Limb (tissue), 2 donors: ENCODE measurements at regions not wholly inside any gene's neighbourhood (a gene's known extent, or its start where the extent isn't known, plus 50 kb on each side); places are given as distances from the start of the nearest gene placed in this dataset.

Source experiments
- DNase-seq, 2 donors: peaks; one replicate each; pipeline ENCODE4 v3.0.0-alpha.2; 2016; ENCODE audit errors: extremely low spot score in 2 of 2

DNA sequence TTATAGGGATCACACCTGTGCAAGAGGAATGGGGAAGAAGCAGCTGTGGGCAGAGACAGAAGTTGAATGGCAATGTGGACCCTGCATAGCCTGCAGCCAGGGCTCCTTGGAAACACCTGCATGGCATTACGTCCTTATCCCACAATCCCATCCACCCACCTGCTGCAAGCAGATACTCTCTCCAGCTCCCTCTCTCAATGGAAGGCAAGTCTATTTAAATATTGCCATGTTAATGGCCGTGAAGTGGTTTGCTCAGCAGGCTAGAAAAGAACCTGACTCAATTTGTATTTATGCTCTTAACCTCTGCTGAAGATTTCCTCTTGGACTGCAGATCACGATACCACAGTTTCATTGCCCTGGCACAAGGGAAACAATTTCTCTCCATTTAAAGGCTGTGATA lies 417.0 kb downstream of the TYW1 start:
- DNase-seq, result no peak

DNA sequence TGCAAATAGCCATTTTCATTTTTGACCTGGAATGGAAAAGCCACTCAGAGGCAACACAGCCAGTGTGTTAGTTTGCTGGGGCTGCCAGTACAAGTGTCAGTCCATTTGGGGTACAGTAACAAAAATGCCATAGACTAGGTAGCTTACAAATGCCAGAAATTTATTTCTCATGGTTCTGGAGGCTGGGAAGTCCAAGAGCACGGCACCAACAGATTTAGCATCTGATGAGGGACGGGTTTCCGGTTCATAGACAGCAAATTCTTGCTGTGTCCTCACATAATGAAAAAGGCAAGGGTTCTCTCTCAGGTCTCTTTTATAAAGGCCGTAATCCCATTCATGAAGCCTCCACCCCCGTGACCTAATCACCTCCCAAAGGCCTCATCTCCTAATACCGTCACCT lies 418.2 kb downstream of the TYW1 start:
- no peak for DNase-seq

DNA sequence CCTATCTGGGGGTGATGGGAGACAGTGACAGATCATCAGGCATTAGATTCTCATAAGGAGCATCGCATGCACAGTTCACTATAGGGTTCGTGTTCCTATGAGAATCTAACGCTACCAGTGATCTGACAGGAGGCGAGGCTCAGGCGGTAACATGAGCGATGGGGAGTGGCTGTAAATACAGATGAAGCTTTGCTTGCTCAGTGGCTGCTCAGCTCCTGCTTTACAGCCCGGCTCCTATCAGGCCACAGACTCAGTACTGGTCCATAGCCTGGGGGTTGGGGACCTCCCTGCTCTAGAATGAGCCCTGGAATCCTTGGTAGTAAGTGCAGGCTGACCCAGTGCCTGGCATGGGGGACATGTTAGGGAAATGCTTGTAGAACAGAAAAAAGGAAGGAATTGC lies 426.0 kb downstream of the TYW1 start:
- DNase-seq, result no peak

DNA sequence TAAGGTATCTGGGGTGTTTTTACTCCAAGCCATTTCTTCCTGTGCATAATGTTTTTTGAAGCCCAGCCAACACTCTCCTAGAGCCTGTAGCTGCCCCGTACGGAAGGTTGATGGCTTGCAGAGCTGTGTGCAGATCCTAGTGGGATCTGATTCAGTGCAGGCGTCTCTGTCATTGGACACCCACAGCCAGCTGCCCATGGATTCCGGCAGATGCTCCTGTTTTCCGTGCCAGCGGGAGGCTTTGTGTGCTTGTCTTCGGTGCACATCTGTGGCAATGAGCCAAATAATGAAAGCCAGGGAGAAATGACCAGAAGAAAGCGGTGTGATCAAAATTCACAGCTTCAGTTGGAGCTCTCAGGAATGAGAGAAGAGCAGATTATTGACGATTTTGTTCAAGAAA lies 426.4 kb downstream of the TYW1 start:
- peak in 1 of 2 donors; percentile 25 for DNase-seq

DNA sequence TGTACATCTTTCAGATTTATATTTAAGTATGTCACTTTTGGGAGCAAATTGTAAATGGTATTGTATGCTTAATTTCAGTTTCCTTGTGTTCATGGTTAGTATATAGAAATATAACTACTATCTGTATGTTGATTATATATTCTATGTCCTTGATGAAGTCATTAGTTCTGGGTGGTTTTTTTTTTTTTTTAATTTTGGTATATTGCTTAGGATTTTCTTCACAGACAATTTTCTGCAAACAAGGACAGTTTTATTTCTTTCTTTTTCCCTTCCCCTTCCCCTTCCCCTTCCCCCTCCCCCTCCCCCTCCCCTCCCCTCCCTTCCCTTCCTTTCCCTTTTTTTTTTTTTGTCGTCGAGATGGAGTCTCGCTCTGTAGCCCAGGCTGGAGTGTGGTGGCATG lies 430.0 kb downstream of the TYW1 start:
- DNase-seq, result no peak

DNA sequence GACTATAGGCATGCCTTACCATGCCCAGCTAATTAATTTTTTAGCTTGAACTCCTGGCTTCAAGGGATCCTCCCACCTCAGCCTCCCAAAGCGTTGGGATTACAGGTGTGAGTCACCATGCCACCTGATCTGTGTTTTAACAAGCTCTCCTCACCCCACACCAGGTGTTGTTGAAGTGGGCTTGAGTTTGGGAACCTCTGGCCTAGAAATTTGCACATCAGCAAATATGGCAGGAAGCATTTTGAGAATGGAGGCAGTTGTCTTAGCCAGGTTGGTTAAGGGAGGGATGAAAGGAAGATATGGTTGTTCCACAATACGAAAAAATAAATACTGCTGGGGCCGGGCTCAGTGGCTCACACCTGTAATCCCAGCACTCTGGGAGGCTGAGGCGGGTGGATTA lies 433.1 kb downstream of the TYW1 start:
- no peak for DNase-seq

DNA sequence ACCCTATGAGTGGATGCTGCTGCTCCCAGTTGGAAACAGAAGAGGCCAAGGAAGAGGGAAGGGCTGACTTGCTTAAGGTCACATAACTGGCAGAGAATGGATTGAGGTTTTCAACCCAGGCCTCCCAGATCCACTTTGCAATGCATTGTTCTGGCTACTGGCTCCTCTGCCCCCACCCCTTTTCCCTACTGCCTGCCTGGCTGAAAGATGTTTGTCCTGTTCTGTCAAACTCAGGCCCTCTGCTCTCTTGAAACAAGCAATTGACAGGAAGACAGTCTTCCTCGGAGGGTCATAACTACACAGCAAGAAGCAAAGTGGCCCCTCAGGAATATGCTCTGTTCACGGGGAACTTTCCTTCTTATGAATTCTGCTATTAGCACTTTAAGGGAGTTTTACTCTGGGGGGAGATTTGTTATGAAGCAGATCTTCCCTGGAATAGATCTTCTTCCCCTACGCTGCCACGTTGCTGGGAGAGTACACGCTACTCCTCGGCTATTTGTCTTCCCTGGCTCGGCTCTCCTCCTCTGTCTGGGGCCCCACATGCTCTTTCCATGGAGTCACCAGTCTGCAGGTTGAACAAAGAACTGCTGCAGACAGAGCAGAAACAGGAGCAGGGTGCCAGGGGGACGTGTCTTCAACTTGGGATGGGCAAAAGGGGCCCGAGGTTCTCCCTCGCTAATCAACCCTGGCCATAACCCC lies 436.1 kb downstream of the TYW1 start:
- DNase-seq, result no peak

DNA sequence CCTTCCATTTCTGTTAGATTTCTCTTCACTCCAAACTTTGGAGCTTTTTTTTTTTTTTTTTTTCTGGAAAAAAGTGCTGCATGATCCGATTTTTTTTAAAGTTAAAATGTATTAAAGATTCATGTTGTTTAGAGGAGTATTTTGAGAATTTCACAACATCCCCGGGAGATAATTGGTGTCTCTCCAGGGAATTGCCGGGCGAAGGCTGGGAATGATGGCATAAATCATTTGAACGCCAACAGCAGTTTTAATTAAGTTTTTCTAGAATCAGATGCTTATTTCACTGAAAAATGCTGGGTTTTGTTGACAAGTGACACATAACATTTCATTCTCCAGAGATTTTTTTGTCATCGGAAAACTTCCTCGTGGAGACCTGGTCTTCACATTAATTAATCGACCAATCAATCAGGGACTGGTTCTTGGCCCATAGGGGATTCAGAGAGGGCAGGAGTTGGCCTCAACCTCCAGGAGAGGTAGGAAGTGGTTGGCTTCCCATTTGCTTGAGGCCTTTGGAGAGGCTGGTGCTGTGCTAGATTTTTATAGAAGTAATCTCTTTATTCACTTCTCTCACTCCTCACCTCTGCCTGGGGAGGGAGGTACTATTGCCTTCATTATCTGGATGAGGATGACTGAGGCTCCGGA lies 439.4 kb downstream of the TYW1 start:
- DNase-seq, result no peak

DNA sequence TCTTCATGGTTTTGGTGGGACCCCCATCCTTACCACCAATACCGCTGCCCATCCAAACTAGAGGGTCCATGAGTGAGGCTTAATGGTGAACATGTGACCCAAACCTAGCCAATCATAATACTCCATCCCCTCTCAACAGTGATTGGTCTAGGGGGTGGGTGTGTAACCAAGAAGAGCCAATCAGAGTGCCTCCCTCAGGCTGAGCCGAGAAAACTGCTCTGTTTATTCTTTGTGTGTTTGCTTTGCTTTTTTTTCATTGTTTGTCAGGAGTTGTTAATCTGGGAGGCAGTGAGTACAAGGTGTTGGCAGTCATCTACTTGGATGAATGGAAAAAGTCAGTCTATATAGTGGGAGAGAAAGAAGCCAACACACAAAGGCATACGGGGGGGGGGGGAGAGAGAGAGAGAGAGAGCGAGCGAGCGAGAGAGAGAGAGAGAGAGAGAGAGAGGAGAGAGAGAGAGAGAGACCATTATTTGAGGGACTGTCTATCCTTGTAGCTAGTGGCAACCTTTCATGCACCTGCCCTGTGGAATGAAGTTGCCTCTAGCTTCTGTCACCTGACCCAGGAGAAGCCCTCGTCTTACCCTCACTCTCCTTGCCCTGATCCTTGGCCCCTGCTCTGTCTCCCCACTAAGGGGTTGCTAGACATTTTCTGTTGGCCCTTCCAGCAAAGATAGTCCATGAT lies 441.7 kb downstream of the TYW1 start:
- no peak for DNase-seq

DNA sequence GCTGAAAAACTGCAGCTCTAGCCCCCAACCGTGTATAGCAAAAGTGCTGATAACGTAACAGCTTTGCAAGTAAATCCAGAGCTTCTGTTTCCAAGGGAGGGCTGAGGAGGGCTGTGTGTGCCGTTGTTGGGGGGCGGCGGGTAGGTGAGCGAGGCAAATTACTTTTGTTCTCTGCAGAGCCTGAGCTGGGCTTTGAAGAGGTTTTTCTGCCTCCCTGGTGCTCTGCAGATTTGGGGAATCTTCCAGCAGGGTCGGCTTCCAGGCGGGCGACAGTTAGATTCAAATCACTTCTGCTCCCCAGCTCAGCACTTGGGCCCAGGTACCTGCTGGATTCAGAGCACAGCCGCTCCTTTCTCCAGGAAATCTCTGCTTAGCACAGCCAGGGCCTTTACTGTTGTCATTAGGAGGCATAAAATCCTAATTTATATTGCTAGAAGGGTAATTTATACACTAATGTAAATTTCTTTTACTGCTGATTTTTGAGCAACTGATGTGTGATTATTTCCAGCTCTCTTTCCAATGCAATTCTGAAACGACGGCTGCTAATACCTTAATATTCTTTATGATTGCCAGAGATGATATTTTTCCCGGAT lies 442.4 kb downstream of the TYW1 start:
- no peak for DNase-seq

DNA sequence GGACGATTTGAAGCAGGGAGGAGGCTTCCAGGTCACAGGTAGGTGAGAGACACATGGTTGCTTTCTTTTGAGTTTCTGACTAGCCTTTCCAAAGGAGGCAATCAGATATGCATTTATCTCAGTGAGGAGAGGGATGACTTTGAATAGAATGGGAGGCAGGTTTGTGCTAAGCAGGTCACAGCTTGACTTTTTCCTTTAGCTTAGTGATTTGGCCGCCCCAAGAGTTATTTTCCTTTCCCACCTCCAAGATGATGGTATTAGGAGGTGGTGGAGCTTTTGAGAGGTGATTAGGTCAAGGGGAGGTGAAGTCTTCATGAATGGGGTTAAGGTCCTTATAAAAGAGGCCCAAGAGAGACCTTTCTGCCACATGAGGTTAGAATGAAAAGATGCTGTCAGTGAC lies 443.7 kb downstream of the TYW1 start:
- no peak for DNase-seq

DNA sequence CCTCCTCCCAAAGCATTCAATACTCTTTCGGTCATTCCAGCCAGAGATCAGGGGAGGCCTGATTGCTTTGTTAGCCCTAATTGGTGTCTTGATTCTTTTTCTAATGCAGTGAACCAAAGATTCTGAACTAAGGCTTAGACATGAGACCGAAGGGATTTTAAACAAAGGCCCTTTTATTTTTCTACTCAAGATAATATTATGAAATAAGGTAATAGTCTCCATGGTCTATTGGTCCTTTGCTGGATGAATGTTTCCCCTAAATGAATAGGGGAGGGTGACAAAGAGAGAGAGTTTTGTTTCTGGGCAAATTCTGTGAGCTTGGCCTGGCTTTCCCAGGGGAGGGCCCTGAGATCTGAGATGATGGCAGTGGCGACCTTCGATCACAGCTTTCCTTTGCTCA lies 449.1 kb downstream of the TYW1 start:
- no peak for DNase-seq

DNA sequence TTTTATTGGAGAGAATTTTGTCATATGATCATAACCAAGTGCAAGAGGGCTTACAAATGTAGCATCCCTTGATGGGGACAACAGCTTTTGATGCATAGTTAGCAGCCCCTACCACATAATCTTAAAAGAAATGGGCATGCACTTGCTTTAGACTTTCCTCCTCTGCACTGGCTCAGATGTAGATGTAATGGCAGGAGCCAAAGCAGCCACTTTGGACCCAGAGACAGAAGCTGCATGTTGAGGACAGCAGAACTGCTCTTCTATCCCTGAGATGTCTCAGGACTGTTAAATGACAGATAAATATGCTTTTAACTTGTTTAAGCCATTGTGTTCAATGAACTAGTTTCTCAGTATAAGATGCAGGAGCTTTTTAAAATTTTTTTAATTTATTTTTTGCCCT lies 450.7 kb downstream of the TYW1 start:
- no peak for DNase-seq

DNA sequence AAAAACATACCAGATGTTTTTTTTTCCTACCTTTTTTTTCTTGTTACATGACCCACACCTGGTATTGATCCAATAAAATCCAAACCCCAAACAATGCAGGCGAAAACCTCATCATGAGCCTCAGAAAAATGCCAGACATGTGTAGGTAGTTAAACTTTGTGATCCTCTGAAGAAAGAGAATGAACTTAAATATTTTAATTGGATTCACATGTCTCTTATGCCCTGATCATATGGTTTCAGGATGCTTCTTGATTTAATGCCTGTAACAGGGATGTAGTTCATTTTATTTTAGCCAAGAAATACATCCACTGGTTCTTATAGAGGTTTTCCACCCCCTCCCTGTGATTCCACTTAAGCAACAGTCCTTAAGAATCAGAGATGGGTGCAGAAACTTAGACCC lies 451.6 kb downstream of the TYW1 start:
- DNase-seq, result peak in 1 of 2 donors; percentile 48

DNA sequence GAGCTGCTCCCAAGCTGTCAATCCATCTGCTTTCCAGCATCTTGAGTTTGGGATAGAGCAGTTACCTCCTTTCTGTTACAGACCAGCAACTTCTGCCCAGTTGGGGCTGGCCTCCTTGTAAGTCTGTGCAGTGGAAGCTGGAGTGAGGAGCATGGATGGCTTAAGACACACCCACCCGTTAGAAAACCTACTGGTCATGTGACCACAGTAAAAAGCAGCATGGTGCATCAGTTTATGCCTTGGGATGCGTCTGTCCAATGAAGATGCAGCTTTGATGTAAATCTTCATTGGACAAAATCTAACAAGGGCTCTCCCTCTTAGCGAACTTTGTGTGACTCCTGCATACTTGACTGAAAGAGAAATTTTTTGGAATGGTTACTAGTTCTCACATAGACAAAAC lies 453.5 kb downstream of the TYW1 start:
- no peak for DNase-seq

DNA sequence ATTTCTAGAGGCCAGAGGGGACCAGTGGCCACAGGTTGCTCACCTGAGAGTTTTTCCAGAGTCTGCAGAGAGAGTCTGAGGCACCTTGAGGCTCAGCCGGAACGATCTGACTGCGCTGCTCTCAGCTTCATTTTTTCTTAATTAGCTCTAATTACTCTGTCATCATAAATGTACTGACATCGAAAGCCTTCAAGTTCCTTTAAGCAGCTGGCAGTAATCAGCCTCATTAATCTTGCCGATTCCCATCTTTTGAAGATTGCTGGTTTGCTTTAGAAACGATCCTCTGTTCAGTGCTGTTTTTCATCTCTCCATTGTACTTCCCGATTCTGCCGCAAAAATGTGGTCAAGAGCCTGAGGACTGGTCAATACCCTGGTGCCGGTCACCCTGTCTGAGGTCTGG lies 454.7 kb downstream of the TYW1 start:
- no peak for DNase-seq

DNA sequence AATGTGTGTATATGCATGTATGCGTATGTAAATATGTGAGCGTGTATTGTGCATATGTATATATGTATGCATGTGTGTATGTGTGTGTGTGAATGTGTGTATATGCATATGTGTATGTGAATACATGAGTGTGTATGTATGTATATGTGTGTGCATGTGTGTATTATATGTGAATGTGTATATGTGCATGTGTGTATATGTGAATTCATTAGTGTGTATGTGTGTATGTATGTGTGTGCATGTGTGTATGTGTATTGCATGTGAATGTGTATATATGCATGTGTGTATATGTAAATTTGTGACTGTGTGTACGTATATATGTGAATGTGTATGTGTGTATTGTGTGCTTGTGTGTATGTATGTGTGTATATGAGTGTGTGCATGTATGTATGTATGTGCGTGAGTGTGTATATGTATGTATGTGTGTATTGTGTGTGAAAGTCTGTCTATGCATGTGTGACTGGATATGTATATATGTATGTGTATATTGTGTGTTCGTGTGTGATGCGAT lies 455.9 kb downstream of the TYW1 start:
- DNase-seq, result no peak

DNA sequence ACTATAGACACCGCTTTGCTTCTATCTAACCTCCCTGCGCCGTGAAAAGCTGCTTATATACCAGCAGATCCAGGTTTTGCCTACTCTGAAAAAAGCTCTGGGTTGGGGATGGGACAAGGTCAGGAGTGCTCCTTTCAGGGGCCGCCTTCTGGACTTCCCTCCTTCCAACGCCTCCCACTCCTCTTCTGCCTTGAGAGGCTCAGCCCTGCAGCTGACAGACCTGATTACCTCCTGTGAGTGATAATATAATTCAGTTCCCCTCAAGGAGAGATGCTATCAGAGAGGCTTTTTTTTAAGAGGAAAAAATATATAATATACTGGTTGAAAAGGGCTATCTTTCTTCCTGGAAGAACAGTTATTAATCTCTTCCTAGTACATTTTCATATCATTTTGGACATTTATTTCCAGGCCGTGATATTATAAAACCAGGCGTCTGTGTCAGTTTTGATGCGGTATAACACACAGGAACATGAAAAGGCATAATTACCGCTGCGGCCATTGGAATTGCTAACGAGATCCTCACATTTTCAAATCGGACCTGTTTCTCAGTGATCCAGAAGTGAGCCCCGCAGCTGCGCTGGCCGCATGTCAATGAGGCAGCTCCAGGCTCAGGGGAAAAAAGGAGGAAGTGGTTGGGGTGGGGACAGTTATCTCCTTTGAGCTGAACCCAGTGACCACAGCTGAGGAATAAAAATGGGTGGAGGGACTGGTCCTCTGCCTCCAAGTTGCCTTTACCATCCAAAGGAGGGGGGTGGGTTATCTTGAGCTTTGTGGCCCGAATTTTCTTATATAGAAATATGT lies 457.1 kb downstream of the TYW1 start:
- DNase-seq, result no peak

DNA sequence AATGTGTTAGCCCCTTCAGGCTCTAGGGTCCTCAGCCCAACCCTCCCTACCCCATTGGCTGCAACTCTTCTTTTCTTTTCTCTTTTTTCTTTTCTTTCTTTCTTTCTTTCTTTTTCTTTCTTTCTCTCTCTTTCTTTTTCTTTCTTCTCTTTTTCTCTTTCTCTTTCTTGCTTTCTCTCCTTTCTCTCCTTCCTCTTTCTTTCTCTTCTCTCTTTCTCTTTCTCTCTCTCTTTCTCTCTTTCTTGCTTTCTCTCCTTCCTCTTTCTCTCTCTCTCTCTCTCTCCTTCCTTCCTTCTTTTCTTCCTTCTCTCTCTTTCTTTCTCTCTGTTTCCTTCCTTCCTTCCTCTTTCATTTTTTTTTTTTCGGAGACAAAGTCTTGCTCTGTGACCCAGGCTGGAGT lies 458.9 kb downstream of the TYW1 start:
- no peak for DNase-seq

DNA sequence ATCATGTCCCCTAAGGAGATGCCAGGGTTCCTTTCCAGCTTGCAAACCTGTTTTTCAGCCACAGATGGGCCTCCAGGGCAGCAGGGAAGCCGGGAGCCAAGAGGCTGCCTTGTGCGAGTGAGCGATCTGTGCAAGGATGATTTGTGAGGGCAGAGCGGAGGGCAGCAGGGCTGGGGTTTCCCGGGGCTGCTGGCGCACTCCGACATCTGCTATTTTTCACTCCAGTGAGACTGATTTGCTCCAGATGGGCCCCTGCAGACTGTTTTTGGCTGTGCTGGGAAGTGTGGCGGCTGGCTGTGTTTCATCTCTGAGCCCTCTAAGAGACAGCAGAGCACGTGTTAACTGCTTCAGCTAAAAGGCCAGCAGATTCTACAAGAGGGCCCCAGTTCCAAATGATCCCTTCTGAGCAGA lies 466.2 kb downstream of the TYW1 start:
- peak; percentile 82 to 84 for DNase-seq

DNA sequence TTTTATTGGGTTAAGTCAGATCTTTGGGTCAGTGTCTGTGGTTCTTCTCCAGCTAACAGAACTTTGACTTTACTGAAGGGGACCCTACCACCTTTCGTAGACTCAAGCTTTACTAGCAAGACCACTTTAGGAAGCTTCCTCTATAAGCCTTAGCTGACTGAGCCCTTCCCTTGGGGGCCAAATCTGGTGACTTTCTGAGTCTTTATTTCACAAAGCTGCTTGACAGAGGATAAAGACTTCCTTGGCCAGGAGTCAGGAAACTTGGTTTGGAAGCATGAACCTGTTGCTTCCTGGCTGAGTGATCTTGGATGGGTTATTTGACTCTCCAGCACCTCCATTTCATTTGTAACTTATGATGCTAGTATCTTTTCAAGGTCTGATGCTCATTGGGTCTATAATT lies 466.7 kb downstream of the TYW1 start:
- DNase-seq, result no peak

DNA sequence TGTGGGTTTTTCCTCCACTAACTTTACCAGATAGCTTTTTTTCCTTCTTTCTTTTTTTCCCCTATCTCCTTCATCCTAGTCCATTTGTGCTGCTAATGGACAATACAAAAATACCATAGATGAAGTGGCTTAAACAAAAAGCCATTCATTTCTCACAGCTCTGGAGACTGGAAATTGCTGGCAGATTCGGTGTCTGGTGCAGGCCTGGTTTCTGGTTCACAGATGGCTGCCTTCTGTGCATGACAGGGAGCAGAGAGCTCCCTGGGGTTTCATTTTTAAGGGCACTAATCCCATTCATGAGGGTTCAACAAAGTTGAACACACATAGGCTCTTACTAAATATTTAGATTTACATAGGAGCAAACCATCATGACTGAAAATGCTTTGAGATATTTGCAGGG lies 467.4 kb downstream of the TYW1 start:
- no peak for DNase-seq
